Calu3 (cell line): ENCODE measurements at regions not wholly inside any gene's neighbourhood (a gene's known extent, or its start where the extent isn't known, plus 50 kb on each side); places are given as distances from the start of the nearest gene placed in this dataset.

Experiments used
- BruUV-seq: library from RNA; stranded (reverse); fragments of 400-500 nt; replicated peaks from 2 replicates; lab custom pipeline; 2021; lab: Mats Ljungman, UMichigan
- CTCF ChIA-PET: fragments of 300-600 bp; sonication (Branson Sonifier 250); formaldehyde crosslinking; loops from one replicate; lab custom pipeline; 2022; ENCODE audit warnings: antibody characterized with exemption; lab: Charles Lee
- DNase-seq: peaks from one replicate; pipeline ENCODE4 v3.0.0; 2022
- H3K27ac Mint-ChIP-seq: one replicate; pipeline ENCODE4 v1.8.0; 2022; ENCODE audit warnings: mixed read lengths; ENCODE audit not compliant: unreplicated experiment
- H3K27me3 Mint-ChIP-seq: one replicate; pipeline ENCODE4 v1.8.0; 2022; ENCODE audit warnings: mixed read lengths; ENCODE audit not compliant: unreplicated experiment
- H3K36me3 Mint-ChIP-seq: one replicate; pipeline ENCODE4 v1.8.0; 2022; ENCODE audit warnings: mild to moderate bottlenecking, moderate library complexity, mixed read lengths; ENCODE audit not compliant: insufficient read depth, unreplicated experiment
- H3K4me1 Mint-ChIP-seq: one replicate; pipeline ENCODE4 v1.8.0; 2022; ENCODE audit warnings: mild to moderate bottlenecking, low read depth, mixed read lengths; ENCODE audit not compliant: unreplicated experiment
- H3K4me3 Mint-ChIP-seq: one replicate; pipeline ENCODE4 v1.8.0; 2022; ENCODE audit warnings: mild to moderate bottlenecking, low read depth, moderate library complexity, mixed read lengths; ENCODE audit not compliant: unreplicated experiment
- H3K9me3 Mint-ChIP-seq: one replicate; pipeline ENCODE4 v1.8.0; 2022; ENCODE audit warnings: low read depth, mixed read lengths; ENCODE audit not compliant: unreplicated experiment
- CTCF ChIP-seq: fragments of 200-600 bp; IDR thresholded peaks from one replicate; pipeline ENCODE4 v1.8.0; 2022; ENCODE audit warnings: antibody characterized with exemption; ENCODE audit not compliant: unreplicated experiment
- intact Hi-C: fragments of 100-400 bp; cut with micrococcal nuclease; formaldehyde crosslinking; loops from one replicate; pipeline ENCODE4 v1.10.0; 2022; ENCODE audit not compliant: unreplicated experiment

GRCh38 chr4:186886759-186887158 lies 163.1 kb upstream of the FAT1 start:
- peaks cover 7% of the 10 kb centered on the region for H3K4me1 Mint-ChIP-seq
- H3K27ac Mint-ChIP-seq = no peak overlapping the region
- no peak overlapping the region for H3K4me3 Mint-ChIP-seq
- intact Hi-C loops = no loop called here
- no peaks in the 10 kb centered on the region for H3K27me3 Mint-ChIP-seq
- BruUV-seq = no TSS peak
- CTCF ChIA-PET = no interaction called here
- TF ChIP-seq CTCF = no peak
- peaks cover 11% of the 10 kb centered on the region for H3K36me3 Mint-ChIP-seq
- no peak for DNase-seq
- peaks cover 4% of the 10 kb centered on the region for H3K9me3 Mint-ChIP-seq

- peaks cover 4% of the 10 kb centered on the region for H3K9me3 Mint-ChIP-seq
- no peak for DNase-seq
- peaks cover 11% of the 10 kb centered on the region for H3K36me3 Mint-ChIP-seq
- peaks cover 2% of the 10 kb centered on the region for H3K4me1 Mint-ChIP-seq
- TF ChIP-seq CTCF = no peak
- H3K27ac Mint-ChIP-seq = no peak overlapping the region
- BruUV-seq = no TSS peak
- no peak overlapping the region for H3K4me3 Mint-ChIP-seq
- intact Hi-C loops = no loop called here
- H3K27me3 Mint-ChIP-seq = no peaks in the 10 kb centered on the region
- CTCF ChIA-PET = no interaction called here
Observed at GRCh38 chr4:186887291-186887700, 163.6 kb upstream of the FAT1 start.

GRCh38 chr4:186887752-186888151 lies 164.1 kb upstream of the FAT1 start:
- no peak for DNase-seq
- Mint-ChIP-seq H3K36me3 (peaks cover 11% of the 10 kb centered on the region), H3K4me3 (no peak overlapping the region), H3K27ac (no peak overlapping the region), H3K4me1 (no peaks in the 10 kb centered on the region), H3K9me3 (peaks cover 4% of the 10 kb centered on the region), H3K27me3 (no peaks in the 10 kb centered on the region)
- BruUV-seq = no TSS peak
- no peak for TF ChIP-seq CTCF
- intact Hi-C loops = no loop called here
- CTCF ChIA-PET = no interaction called here

GRCh38 chr4:186889876-186890643 lies 166.4 kb upstream of the FAT1 start:
- Mint-ChIP-seq H3K27ac (no peak overlapping the region), H3K4me3 (no peak overlapping the region), H3K4me1 (no peaks in the 10 kb centered on the region), H3K36me3 (peaks cover 11% of the 10 kb centered on the region), H3K27me3 (no peaks in the 10 kb centered on the region), H3K9me3 (peaks cover 4% of the 10 kb centered on the region)
- intact Hi-C loops = no loop called here
- CTCF ChIA-PET = no interaction called here
- no peak for TF ChIP-seq CTCF
- DNase-seq = no peak
- no TSS peak for BruUV-seq
